ENCODE measurements at regions not wholly inside any gene's neighbourhood (a gene's known extent, or its start where the extent isn't known, plus 50 kb on each side); places are given as distances from the start of the nearest gene placed in this dataset.

GRCh38 chr11:86155200-86155844 lies 86.4 kb upstream of the PICALM start:
- no peak for TF ChIP-seq CTCF (IDR thresholded peaks at IDR 0.05; ENCODE audit: extremely low read depth, low read depth, low read length)
- Histone ChIP-seq H3K9me3 (ENCODE audit: low read depth, low read length) (no peaks in the 10 kb centered on the region), H3K4me2 (ENCODE audit: insufficient read depth, low read length) (no peak overlapping the region), H3K4me3 (ENCODE audit: insufficient read depth, low read length) (no peak overlapping the region), H3K79me2 (ENCODE audit: insufficient read depth, low read length) (no peaks in the 10 kb centered on the region), H3K27ac (ENCODE audit: low read depth, low read length) (no peak overlapping the region), H3K4me1 (ENCODE audit: insufficient read depth, low read length) (peaks cover 24% of the 10 kb centered on the region), H3K27me3 (ENCODE audit: insufficient read depth, low read length) (no peaks in the 10 kb centered on the region), H3K36me3 (ENCODE audit: insufficient read depth, low read length) (no peaks in the 10 kb centered on the region), H2AFZ (ENCODE audit: low read length) (no peak overlapping the region), H4K20me1 (ENCODE audit: insufficient read depth, low read length) (no peaks in the 10 kb centered on the region)
- DNase-seq (ENCODE audit: insufficient read length, low spot score, missing footprints): no peak

GRCh38 chr11:86153439-86153838 lies 84.6 kb upstream of the PICALM start:
- Histone ChIP-seq H2AFZ (ENCODE audit: low read length) (no peak overlapping the region), H3K4me1 (ENCODE audit: insufficient read depth, low read length) (peaks cover 33% of the 10 kb centered on the region), H3K4me2 (ENCODE audit: insufficient read depth, low read length) (no peak overlapping the region), H4K20me1 (ENCODE audit: insufficient read depth, low read length) (no peaks in the 10 kb centered on the region), H3K9me3 (ENCODE audit: low read depth, low read length) (no peaks in the 10 kb centered on the region), H3K27me3 (ENCODE audit: insufficient read depth, low read length) (no peaks in the 10 kb centered on the region), H3K79me2 (ENCODE audit: insufficient read depth, low read length) (no peaks in the 10 kb centered on the region), H3K36me3 (ENCODE audit: insufficient read depth, low read length) (no peaks in the 10 kb centered on the region), H3K27ac (ENCODE audit: low read depth, low read length) (no peak overlapping the region), H3K4me3 (ENCODE audit: insufficient read depth, low read length) (no peak overlapping the region)
- no peak for TF ChIP-seq CTCF (IDR thresholded peaks at IDR 0.05; ENCODE audit: extremely low read depth, low read depth, low read length)
- DNase-seq (ENCODE audit: insufficient read length, low spot score, missing footprints): no peak

GRCh38 chr11:86152901-86153300 lies 84.0 kb upstream of the PICALM start:
- Histone ChIP-seq H3K27ac (ENCODE audit: low read depth, low read length) (peak overlapping the region; percentile 80), H3K79me2 (ENCODE audit: insufficient read depth, low read length) (no peaks in the 10 kb centered on the region), H3K4me1 (ENCODE audit: insufficient read depth, low read length) (peaks cover 33% of the 10 kb centered on the region), H3K27me3 (ENCODE audit: insufficient read depth, low read length) (no peaks in the 10 kb centered on the region), H3K36me3 (ENCODE audit: insufficient read depth, low read length) (no peaks in the 10 kb centered on the region), H4K20me1 (ENCODE audit: insufficient read depth, low read length) (no peaks in the 10 kb centered on the region), H3K4me3 (ENCODE audit: insufficient read depth, low read length) (no peak overlapping the region), H3K4me2 (ENCODE audit: insufficient read depth, low read length) (no peak overlapping the region), H3K9me3 (ENCODE audit: low read depth, low read length) (no peaks in the 10 kb centered on the region), H2AFZ (ENCODE audit: low read length) (no peak overlapping the region)
- no peak for TF ChIP-seq CTCF (IDR thresholded peaks at IDR 0.05; ENCODE audit: extremely low read depth, low read depth, low read length)
- no peak for DNase-seq (ENCODE audit: insufficient read length, low spot score, missing footprints)

- no peaks in the 10 kb centered on the region for H3K36me3 ChIP-seq (ENCODE audit: insufficient read depth, low read length)
- H3K4me2 ChIP-seq (ENCODE audit: insufficient read depth, low read length): peak overlapping the region; percentile 73
- H3K27me3 ChIP-seq (ENCODE audit: insufficient read depth, low read length): no peaks in the 10 kb centered on the region
- H3K9me3 ChIP-seq (ENCODE audit: low read depth, low read length): no peaks in the 10 kb centered on the region
- no peak for TF ChIP-seq CTCF (IDR thresholded peaks at IDR 0.05; ENCODE audit: extremely low read depth, low read depth, low read length)
- H2AFZ ChIP-seq (ENCODE audit: low read length): peak overlapping the region; percentile 20
- peaks cover 33% of the 10 kb centered on the region for H3K4me1 ChIP-seq (ENCODE audit: insufficient read depth, low read length)
- peak overlapping the region; percentile 21 for H3K4me3 ChIP-seq (ENCODE audit: insufficient read depth, low read length)
- DNase-seq (ENCODE audit: insufficient read length, low spot score, missing footprints): no peak
- H3K27ac ChIP-seq (ENCODE audit: low read depth, low read length): peak overlapping the region; percentile 80
- no peaks in the 10 kb centered on the region for H3K79me2 ChIP-seq (ENCODE audit: insufficient read depth, low read length)
- no peaks in the 10 kb centered on the region for H4K20me1 ChIP-seq (ENCODE audit: insufficient read depth, low read length)
Observed at GRCh38 chr11:86152006-86152862, 83.3 kb upstream of the PICALM start.

Measured in osteoblast (primary cell).